Activated CD8-positive, alpha-beta memory T cell treated with anti-CD3 and anti-CD28 coated beads, Interleukin-2, amount 50 U/mL, for 24 hours (primary cell): ENCODE measurements at regions not wholly inside any gene's neighbourhood (a gene's known extent, or its start where the extent isn't known, plus 50 kb on each side); places are given as distances from the start of the nearest gene placed in this dataset.

Source experiments
- DNase-seq: peaks from one replicate; pipeline ENCODE4 v3.0.0-alpha.2; 2020; ENCODE audit errors: extremely low read depth

DNA sequence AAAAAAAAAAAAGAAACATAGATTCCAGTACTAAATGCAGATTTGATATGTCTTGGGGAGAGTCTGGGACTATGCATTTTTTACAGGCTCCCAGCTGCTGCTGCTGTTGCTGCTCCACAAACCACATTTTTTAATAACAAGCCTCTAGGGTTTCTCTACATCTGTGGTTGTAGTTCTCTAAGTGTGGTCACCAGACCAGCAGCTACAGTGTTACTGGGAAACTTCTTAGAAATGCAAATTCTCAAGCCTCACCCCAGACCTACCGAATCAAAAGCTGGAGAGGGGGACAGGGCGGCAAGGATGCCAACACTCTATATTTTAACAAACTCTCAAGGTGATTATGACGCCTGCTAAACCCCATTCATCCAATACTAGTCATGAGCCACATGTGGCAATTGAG lies 293.4 kb upstream of the PTGER4 start:
- DNase-seq, result no peak

DNA sequence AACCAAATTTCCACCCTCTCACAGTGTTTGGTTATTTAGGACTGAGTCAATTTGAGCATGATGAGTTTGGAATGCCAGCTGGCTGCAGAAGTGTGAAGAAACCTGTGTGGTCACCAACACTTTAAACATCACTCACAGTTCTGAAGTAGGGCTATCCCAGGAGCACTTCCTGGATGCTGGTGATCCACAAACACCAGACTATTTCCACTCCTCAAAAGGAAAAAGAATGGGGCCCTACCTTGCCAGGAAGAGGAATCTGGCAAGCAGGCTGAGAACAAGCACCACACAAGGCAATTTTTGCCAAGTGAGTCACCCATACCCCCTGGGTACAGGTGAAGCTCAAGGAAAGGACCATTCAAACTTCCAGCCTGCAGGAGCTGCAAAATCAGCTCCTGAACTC lies 294.2 kb upstream of the PTGER4 start:
- DNase-seq, result no peak

DNA sequence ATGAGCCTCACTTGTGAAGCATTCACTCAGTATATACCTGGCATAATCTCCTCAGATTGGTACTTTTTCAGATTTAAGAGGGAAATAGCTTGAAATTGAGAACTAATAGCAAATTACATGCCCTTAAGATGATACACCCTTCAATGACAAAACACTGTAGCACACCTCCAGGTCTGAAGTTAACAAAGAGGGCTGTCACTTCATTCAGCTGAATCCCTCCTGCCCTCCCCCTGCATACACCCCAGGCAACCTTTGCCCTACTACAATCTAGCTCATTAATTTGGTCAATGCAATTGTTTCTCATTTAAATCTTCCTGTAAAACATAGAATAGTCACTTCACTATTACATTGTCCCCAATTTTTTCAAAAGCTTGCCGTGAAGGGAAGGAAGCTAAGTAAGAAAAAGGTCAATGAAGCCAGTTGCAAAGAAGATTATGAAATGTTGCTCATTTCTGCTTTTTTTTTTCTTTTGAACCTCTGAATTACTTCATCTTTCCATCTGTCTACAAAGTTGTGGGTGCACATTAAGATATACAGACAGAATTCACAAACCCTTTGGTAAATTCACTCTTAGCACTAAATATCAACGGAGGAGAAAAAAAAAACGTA lies 294.8 kb upstream of the PTGER4 start:
- DNase-seq, result no peak

DNA sequence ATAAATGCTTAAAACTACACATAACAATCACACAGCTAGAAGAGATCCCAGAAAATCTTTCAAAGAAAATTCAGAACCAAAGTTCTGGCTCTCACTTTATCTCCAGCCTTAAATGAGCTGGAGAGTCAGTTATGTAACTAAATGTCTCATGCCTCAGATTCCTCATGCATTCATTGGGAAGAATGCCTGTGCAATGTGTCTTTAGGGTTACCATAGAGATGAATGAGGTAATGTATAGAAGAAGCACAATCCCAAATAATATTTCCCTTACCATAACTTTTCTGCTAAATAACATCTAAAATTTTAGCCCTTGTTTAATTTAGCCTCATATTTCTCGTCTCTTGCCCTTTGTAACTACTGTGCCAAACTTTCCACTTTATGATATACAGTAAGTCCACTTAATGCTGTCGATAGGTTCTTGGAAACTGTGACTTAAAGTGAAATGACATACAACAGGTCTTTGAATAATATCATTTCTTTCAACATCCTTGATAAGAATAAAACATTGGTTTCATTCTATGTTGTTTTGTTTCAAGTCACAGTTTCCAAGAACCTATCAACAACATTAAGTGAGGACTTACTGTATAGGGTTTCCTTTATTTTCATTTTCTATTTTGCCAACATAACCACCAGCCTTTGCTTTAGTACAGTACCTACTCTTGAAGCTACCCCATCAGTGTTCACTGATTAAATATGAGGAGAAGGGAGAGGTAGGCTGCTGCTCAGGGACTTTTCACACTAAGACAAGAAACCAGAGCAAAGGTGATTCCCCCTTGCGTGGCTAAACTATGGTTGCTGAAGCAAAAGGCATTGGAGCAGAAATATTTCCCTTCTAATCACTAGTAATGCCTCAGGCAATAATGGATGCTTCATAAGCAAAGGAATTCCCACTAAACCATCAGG lies 295.7 kb upstream of the PTGER4 start:
- DNase-seq, result no peak

DNA sequence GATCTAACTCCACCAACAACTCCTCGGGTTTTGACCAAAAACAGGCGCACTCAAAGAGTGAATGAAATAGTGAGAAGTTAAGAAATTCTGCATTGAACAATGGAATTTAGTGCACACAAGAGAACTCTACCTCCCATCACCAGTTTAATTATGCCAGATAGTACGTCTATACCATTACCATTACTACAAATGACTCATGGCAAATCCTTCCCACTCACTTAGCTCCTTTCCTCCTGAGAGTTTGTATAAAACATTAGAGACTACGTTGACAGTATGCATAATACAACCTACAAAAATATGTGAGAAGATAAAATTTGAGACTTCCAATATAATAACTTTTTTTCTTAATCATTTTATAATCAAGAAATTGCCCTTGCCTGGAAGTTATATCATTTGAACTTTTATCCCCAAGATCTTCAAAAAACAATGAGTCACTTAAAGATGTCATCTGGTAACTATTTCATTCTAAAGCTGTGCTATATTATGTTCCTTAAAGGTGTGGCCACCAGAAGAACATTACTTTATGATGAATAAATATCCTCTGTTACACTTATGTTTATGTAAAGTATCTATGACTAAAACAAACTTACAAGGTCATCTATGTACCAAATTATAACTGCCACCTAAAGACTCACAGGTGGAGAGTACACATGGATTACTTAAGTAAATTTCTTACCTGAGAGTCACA lies 297.9 kb upstream of the PTGER4 start:
- DNase-seq, result no peak

DNA sequence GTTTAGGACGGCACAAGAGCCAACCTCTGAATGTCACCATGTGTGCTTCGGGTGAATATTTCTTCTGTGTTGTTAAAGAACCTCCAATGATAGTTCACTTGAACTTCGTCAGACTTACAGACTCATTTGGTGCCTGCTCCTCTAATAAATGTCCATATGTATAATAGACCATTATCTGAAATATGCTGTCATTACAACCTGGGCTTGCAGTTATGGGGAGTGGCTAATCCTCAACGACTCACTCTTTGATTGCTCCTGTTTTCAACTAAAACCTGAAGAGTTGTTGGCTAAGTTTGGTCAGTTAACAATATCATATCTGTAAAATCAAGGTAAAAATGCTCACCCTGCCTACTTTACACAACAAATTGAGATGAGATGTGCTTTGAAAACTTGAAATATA lies 298.7 kb upstream of the PTGER4 start:
- DNase-seq, result no peak

DNA sequence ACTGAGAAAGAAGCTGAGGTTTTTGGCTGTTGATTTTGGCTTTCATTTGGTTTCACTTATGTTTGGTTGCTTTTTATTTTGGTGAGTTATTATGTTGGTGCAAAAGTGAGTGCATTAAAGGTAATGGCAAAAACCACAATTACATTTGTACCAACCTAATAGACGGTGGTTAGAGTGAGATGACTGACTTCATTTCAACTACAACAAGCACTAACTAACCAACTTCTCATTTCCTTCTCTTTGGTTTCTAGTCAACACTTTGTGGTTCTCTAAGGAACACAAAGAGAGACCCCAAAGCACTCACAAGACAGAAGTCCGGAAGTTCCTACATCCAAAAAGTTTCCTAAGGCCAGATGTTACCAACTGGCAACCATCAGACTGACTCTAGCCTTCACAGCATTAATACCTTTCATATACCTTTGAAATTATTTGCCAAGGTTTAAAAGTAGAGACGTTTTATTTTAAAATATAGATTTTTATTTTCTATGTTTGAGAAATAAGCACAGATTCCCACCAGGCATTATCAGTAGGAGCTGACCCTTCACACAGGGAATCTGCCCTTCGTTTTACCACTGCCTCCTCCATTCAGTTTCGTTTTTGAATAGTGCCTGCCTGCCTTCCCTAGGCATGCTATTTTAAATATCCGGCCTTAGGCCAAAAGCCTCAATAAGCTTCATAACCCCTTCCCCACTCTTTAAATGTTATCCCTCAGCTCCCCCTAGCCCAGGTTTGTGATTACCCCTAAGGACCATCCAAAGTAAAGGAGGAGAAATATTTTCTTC lies 301.1 kb upstream of the PTGER4 start:
- no peak for DNase-seq

DNA sequence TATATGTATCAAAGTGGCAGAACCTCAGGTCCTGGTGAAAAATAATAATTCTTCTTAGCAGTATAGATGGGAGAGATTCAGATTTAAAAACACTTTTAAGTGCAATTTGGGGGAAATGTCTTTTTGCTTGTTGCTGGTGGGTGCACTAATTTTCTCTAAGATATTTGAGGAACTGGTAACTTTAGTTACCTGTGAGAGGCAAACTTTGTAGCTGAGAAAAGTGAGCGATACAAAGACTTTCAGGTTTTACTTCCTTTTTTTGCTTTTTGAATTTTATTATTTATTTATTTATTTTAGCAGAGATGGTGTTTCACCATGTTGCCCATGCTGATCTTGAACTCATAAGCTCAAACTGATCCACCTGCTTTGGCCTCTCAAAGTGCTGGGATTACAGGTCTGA lies 303.1 kb upstream of the PTGER4 start:
- no peak for DNase-seq

DNA sequence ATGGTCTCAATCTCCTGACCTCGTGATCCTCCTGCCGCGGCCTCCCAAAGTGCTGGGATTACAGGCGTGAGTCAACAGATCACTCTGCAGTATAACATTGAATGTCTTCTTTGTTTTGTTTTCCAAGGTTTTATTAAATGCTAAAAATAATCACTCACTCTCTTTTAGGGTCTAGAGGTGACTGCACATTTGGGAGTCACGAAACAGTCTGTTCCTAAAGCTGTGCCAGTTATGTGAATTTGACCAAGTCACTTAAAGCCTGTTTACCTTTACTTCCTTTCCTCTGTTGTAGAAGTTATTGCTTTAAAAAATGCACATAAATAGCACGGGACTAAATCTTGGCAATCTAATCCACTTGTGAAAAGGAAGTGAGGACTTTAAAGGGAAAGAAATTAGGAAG lies 304.9 kb upstream of the PTGER4 start:
- DNase-seq, result no peak

DNA sequence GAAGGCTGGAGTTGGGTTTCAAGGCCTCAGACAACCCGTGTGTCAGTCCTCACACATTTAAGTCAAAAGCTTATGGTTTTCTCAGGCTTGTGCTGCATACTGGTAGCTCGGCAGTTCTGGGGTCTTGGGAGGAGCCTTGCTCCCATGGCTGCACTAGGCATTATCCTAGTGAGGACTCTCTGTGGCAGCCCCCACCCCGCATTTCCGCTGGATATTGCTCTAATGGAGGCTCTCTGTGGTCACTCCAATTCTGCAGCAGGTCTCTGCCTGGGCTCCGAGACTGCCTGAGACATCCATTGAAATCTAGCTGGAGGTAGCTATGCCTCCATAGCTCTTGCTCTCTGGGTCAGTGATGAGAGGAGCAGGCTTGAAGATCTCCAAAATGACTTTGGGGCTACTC lies 311.5 kb upstream of the PTGER4 start:
- DNase-seq, result no peak

DNA sequence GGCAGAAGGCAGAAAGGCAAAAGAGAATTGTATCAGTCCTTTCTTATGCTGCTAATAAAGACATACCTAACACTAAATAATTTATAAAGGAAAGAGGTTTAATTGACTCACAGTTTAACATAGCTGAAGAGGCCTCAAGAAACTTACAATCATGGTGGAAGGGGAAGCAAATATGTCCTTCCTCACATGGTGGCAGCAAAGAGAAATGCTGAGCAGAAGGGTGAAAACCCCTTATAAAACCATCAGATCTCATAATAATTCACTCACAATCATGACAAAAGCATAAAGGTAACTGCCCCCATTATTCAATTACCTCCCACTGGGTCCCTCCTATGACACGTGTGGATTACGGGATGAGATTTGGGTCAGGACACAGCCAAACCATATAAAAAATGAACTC lies 312.5 kb upstream of the PTGER4 start:
- DNase-seq, result no peak

DNA sequence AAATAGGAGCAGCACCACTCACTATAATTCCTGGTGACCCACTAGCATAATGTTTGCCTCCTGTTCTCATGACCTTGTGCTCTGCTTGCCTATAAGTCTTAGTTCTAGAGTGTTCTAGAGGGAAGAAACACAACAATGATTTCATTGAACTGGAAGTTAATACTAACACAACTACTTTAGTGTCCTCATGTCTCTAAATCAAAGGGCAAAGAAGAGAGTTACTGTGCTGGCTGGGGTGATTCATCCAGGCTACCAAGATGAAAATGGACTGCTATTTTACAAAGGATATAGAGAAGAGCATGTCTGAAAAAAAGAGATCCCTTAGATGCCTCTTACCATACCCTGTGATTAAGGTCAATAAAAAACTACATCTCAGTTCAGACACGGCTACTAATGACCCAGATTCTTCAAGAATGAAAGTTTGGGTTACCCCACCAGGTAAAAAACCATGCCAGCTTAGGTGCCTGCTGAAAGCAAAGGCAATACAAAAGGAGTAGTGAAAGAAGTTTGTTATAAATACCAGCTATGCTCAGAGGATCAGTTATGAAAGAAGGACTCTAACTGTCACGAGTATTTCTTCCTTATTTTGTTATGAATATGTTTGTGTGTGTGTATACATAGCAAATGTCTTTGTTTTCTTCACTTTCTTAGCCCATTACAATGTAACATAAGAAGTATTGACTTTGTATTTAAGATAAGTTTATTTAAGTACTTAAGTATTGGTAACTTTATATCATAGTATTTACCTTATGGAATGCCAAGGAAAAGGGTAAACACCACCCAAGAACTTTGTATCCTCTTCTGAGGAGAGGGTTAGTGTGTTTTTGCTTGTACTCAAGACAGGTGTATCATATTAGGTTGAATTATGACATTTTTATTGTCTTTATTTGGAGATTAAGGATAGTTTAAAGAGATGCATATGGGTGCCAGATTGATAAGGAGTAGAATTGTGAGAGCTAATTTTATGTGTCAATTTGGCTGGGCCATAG lies 314.1 kb upstream of the PTGER4 start:
- DNase-seq, result no peak

DNA sequence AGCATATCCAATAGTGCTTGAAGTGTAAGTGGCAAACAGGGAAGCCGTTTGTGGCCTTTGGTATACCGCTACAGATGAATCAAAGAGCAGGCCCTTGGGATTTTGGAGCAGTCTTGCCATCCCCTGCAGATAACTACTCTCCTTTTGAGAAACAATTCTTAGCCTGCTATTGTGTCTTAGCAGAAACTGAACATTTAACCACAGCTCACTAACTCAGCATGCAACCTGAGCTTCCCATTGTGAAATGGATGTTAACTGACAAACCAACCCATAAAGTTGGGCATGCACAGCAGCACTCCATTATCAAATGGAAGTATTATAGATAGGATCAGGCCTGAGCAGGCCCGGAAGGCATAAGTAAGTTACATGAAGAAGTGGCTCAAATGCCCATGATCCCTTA lies 315.3 kb upstream of the PTGER4 start:
- no peak for DNase-seq

DNA sequence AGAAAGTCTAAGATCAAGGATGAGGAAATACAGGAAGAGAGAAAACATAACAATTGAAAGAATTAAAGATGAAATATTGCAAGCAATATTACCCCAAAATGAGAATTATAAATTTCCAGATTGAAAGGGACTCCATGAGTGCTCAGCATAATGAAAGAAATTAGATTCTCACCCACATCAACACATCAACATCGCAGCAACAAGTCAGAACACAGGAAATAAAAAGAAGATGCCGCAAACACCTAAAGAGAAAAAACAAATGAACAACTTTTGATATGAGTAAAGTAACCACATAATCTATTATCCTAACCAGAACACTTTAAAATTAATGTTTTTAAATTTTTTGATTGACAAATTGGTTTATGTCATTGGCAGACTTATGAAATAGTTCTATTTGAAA lies 318.3 kb upstream of the PTGER4 start:
- DNase-seq, result no peak

DNA sequence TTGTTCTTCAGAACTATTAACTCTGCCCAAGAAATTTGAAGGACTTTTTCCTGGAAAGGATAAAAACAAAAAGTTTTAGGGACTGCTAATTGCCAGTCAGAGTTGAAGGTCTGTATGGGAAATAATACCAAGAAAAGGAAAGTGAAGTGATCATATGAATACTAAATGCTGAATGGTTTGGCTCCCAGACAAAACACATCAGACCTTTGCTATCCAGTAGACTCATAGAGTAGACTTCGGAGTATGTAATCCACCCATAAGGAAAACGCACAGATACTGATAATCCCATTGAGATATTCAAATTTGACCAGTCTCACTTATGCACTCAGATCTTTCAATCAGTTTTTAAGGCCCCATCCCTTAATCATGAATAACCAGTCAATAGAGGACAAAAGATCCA lies 319.0 kb upstream of the PTGER4 start:
- DNase-seq, result no peak

DNA sequence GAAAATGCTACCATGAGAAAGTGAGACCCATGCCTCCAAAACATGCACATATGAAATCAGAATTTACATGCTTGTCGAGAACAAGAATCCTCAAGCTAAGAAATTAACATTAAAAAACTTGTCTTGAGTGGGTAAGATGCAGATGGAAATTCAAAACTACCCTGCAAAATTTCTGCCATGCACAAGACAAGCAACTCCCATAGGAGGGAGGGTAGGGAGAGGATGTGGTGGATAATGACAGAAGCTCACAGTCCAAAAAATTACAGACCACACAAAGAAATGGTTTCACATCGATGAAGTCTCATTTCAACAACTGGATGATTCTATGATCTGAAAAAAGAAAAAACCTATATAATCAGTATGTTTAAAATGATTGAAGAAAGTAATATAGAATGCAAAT lies 319.9 kb upstream of the PTGER4 start:
- no peak for DNase-seq

DNA sequence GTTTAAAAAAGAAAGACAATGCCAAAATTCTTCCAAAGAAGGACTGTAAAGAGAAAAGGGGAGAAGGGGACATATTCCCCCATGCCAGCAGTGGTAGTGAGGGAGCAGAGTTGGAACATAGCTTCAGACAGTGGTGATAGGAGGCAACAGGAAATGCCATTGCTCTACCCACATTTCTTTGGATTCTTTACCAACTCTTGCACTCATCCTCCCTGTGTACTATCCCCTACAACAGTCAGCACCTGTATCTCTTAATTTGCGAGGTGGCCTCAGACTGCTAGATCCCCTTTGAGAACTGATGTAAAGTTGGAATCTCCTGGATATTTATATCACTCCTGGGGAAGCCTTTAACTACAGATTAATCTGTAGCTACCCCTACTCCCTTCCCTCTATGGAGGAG lies 320.6 kb upstream of the PTGER4 start:
- no peak for DNase-seq

DNA sequence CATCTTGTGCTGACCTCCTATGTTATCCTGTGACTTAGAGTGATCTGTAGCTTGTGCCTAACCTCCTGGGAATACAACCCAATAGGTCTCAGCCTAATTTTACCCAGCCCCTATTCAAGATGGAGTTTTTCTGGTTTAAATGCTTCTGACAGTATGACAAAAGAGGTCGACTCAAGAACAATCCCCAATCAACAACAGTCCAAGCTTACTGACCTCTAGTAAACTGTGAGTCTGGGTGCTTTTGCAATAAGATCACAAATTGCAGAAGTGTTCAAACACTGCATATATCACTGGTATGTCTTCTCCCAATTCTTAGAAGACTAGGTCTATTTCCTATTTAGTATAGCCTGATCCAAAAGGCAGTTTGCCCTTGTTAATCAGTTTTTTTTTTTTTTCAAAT lies 323.5 kb upstream of the PTGER4 start:
- DNase-seq, result no peak

DNA sequence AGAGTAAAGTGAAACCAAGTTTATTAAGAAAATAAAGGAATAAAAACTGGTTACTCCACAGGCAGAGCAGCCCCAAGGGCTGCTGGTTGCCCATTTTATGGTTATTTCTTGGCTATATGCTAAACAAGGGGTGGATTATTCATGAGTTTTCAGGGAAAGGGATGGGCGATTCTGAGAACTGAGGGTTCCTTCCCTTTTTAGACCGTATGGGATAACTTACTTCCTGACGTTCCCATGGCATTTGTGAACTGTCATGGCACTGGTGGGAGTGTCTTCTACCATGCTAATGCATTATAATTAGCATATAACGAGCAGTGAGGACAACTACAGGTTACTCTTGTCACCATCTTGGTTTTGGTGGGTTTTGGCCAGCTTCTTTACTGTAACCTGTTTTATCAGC lies 323.9 kb upstream of the PTGER4 start:
- no peak for DNase-seq

DNA sequence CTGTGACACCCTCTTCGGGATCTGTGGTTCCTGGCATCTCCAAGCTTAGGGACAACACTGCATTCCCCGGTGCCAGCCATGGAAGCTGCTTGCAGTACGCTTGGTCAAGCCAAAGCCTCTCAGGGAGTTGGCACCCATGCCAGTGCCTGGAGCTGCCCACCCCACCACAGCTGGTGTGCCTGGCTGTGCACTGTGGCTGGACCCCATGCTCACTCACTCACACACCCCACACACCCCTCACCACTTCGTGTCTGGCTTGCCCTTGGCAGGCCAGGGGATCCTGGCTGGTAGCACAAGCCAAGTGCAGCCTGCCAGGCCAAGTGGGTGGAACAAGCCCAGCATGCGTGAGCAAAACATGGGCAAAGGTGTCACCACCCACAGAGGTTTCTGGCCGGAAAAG lies 324.5 kb upstream of the PTGER4 start:
- no peak for DNase-seq

DNA sequence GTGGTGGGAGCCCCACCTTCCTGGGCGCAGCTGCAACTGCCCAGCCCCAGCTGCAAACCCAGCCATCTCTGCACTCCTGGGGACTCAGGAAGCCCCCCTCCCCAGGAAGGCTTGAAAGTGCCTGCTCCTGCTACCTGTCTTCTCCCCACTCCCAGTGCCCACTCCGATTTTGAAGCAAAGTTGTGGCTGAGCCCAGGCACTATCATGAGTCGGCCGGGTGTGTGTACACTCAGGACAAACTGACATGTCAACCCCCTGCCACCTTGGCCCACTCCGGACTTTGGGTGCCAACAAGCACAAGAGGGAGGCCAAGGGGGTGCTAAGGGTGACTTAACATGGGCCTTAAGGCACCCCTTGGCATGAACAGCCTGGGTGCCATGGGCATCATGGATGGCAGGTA lies 325.5 kb upstream of the PTGER4 start:
- DNase-seq, result no peak
